Erythroblast (primary cell): ENCODE measurements at regions not wholly inside any gene's neighbourhood (a gene's known extent, or its start where the extent isn't known, plus 50 kb on each side); places are given as distances from the start of the nearest gene placed in this dataset.
"Not testable (repeated sequence)": the region's sequence is repeated elsewhere in the genome, so short reads cannot be mapped to it uniquely, and the experiment has no call there.

Experiments
- DNase-seq, 2 experiments: peaks; one replicate each; lab custom pipeline; 2025; lab: John Stamatoyannopoulos, UW
- GATA1 ChIP-seq: IDR thresholded peaks from 2 replicates; pipeline ENCODE4 v1.6.1; 2011; ENCODE audit warnings: low read depth, mild to moderate bottlenecking, control low read depth, low read length, moderate library complexity
- POLR2A ChIP-seq: IDR thresholded peaks from 2 replicates; pipeline ENCODE4 v1.6.1; 2011; ENCODE audit warnings: mild to moderate bottlenecking, low read length

DNA sequence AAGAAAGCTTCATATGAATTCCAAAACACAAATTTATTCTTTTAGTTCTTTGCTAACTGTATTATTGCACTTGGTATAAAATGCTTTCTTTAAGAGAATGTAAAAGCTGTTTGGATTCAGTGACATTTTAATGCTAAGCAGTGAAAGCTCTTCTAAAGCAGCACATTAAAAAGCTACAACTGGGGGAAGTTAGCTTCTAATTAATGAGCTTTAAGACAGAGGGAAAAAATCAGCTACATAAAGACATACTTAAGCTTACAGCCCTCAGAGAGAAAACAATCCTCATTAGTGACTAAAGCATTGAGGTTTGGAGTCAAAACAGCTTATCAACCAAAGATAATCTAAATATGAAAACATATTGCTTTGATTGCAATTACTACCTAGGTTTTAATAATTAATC is 1222.2 kb upstream of the SPRY2 start:
- TF ChIP-seq GATA1 (no peak), POLR2A (no peak)
- DNase-seq, result no peak

DNA sequence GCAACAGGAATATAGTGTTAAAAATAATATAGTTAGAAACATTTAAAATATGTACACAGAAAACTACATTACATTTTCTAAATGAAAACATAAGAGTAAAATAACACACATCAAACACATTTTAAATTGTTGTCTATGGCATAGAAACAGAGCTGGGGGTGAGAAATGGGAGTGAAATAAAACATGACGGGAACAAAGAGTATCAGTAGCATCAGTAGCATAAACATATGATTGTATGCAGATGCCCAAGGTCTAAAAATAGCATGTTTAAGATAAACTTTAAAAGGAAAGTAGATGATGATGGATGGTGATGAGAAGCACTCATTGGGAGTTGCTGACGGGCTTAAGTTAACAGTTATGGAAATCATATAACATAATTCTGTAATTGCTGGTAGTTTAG is 1221.7 kb upstream of the SPRY2 start:
- no peak for DNase-seq
- no peak for TF ChIP-seq POLR2A
- no peak for TF ChIP-seq GATA1

- no peak for TF ChIP-seq POLR2A
- no peak for TF ChIP-seq GATA1
- no peak for DNase-seq
These were observed 1210.1 kb upstream of the SPRY2 start for GRCh38 chr13:81551036-81551435.

GRCh38 chr13:81546294-81546693 is 1205.4 kb upstream of the SPRY2 start:
- not testable (repeated sequence) for DNase-seq

DNA sequence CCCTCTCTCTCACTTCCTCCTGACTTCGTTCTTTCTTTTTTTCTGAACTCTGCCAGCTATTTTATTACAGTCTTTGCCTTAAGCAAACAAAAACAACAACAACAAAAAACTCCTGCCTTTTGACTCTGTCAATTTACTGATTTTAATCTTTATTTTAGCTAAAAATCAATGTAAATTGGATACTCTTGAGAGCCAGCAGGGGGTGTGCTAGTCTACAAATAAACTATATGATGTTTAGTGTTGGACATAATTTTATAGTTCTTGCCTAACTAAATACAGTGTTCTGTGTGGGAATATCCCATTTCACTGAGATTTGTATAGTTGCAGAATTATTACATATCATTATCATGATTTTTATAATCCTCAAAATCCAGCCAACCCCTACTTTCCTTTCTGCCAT is 1199.9 kb upstream of the SPRY2 start:
- no peak for DNase-seq
- no peak for TF ChIP-seq POLR2A
- no peak for TF ChIP-seq GATA1

GRCh38 chr13:81539643-81540150 is 1198.8 kb upstream of the SPRY2 start:
- TF ChIP-seq POLR2A (no peak), GATA1 (no peak)
- no peak for DNase-seq

DNA sequence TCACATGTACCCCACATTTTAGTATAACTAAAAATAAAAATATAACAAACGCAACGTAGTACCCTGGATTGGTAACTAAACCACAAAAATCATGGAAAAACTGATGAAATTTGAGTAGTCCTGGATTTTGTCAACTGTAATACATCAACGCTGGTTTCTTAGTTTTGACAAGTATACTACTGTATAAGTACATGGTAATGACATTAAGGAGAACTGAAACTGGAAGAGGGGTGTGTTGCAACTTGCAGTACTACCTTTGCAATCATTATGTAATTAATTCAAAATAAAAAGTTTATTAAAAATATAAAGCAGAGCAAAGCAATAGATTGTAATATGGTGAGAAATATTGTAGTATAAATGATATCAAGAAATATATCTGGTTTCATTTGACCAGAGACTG is 1158.0 kb upstream of the SPRY2 start:
- no peak for DNase-seq

DNA sequence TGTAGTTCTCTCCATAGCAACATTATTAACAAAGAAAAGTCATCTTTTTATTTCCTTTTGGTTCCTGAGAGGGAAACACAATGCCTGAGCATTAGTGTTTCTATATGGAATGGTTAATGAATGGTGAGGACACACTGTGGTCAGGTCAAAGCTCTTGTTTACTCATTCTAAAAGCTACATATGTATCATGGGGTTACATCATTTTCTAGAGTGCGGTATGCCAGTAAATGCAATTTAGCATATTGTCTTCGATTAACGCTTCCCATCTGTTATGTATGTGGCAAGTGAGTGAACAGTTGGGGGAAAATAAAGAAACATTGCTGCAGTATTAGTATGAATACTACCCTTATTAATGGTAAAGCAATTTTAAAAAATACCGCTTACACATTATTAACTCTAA is 1152.2 kb upstream of the SPRY2 start:
- TF ChIP-seq POLR2A, result no peak
- no peak for DNase-seq

More for the DNA sequence above, 1158.0 kb upstream of the SPRY2 start:
- TF ChIP-seq POLR2A, result no peak
- TF ChIP-seq GATA1, result no peak

DNA sequence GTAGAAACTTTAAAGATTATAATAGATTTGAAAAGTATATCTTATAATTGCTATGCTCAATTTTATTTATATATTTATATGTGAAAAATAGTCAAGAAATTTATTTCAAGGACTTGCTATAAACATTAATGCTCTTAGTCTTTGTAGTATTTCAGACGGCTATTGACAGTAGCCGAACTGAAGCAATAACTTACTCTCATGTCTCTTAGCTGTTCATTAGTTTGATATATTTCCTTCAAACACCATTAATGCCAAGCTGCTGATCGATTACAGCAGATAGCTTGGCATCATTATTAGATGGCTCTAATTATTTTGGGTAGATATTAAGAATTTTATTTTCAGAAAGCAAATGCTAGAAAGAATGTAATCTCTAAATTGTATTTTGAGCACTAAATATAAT is 1151.5 kb upstream of the SPRY2 start:
- DNase-seq, result no peak
- TF ChIP-seq POLR2A (no peak), GATA1 (no peak)

DNA sequence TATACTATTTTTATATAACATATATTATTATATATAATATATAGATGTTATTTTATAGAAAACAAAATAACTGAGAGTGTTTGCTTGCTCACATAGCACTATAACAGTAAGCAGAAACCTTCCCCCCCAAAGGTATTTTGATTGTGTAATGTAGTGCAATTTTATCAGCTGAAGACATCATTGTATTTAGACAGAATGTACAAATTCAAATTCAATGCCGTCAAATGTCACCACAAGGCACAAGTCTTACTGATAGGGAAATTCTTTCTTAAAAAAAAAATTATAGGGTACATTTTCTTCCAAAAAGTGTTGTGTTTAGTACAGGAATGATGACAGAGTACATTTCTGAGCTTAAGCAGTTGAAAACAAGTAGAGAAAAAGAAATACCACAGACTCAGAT is 1147.1 kb upstream of the SPRY2 start:
- no peak for DNase-seq
- TF ChIP-seq GATA1 (no peak), POLR2A (no peak)

GRCh38 chr13:81487151-81487550 is 1146.2 kb upstream of the SPRY2 start:
- TF ChIP-seq POLR2A (no peak), GATA1 (no peak)
- DNase-seq, result peak; percentile 3 to 18

GRCh38 chr13:81480634-81481033 is 1139.7 kb upstream of the SPRY2 start:
- no peak for DNase-seq
- TF ChIP-seq GATA1, result no peak
- no peak for TF ChIP-seq POLR2A

DNA sequence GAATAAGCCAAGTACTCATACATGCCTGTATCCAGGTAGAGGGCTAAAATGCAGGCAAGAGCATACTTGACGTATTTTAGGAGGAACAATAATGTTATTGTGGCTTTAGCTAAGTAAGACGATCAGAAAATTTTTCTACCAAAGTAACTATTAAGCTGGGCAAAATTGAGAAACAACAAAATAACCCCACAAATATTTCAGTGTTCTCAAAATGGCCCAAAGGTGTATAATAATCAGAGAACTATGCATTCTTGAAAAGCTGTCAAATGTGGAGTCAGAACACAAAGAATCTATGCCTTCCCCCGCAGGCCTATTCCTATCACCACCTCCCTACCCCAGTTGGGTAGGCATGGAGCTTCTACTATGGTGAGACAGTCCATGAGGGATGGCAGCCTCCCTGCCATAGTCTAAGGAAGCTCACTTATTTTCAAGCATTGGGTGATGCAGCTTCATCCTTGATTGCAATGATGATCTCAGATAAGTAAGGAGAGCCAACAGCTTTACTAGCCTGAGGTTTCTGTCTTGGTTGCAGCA is 1132.5 kb upstream of the SPRY2 start:
- TF ChIP-seq GATA1, result no peak
- no peak for TF ChIP-seq POLR2A
- no peak for DNase-seq

- TF ChIP-seq POLR2A, result no peak
- no peak for TF ChIP-seq GATA1
- DNase-seq, result no peak
These were observed 1117.2 kb upstream of the SPRY2 start for GRCh38 chr13:81458170-81458569.

DNA sequence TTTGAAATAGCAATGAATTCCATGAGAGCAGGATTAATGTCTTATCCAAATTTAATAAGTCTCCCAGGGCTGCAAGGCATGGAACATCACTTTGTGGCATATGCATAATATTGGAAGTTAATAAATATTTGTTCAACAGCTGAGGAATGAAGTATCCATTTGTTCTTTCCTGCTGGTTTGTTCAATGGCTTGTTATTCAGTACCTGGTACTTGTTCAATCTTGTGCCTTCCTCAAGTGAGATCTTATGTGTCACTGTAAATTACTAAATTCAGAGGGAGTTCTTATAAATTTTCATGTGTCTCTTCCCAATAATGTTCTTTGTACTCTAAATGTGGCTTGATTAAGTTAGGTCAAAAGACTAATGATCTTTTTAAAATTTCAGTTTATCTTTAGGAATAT is 1105.5 kb upstream of the SPRY2 start:
- no peak for DNase-seq
- no peak for TF ChIP-seq GATA1
- TF ChIP-seq POLR2A, result no peak

DNA sequence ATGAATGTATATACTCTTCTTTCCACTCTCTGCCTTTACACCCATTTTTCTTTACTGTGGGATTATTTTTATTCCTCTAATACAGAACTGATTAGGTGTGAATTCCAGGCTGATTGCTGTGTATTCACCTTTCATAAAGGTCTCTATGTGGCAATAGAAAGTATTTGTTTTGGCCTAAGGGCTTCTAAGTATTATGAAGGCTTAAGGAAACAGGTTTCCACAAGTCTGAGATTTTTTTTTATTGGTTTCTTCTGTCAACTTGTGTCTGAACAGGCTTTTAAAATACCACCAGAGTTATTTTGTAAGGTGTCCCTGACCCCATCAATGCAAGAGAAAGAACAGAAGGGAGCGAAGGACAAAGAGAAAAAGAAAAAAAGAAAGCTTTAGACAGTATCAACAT is 1102.0 kb upstream of the SPRY2 start:
- DNase-seq, result no peak
- TF ChIP-seq GATA1 (no peak), POLR2A (no peak)
